Liver (tissue), 7 donors: ENCODE measurements at regions not wholly inside any gene's neighbourhood (a gene's known extent, or its start where the extent isn't known, plus 50 kb on each side); places are given as distances from the start of the nearest gene placed in this dataset.

Experiments used
- DNase-seq: peaks from one replicate; pipeline ENCODE4 v3.0.0-alpha.2; 2017; ENCODE audit warnings: low spot score
- H3K27ac ChIP-seq, 2 donors: one replicate each; pipeline ENCODE4 v1.7.0; 2013; ENCODE audit warnings: inconsistent platforms in 2 of 2, low read length in 2 of 2, control low read depth in 1 of 2, low read depth in 1 of 2, mild to moderate bottlenecking in 1 of 2
- H3K27me3 ChIP-seq, 4 donors: one replicate each; pipeline versions ENCODE4 v1.6.1 to v1.7.0; 2013; ENCODE audit warnings: low read length in 3 of 4, inconsistent platforms in 1 of 4, mild to moderate bottlenecking in 1 of 4, moderate library complexity in 1 of 4; ENCODE audit not compliant: control insufficient read depth in 4 of 4, insufficient read depth in 4 of 4
- H3K36me3 ChIP-seq, 4 donors: one replicate each; pipeline versions ENCODE4 v1.6.1 to v1.7.0; 2013; ENCODE audit warnings: low read length in 3 of 4, mild to moderate bottlenecking in 3 of 4, low read depth in 1 of 4, moderate library complexity in 1 of 4; ENCODE audit not compliant: control insufficient read depth in 4 of 4, insufficient read depth in 3 of 4
- H3K4me1 ChIP-seq, 4 donors: one replicate each; pipeline versions ENCODE4 v1.6.1 to v1.7.0; 2013; ENCODE audit warnings: low read length in 3 of 4, mild to moderate bottlenecking in 3 of 4, moderate library complexity in 1 of 4; ENCODE audit not compliant: control insufficient read depth in 4 of 4, insufficient read depth in 4 of 4
- H3K4me3 ChIP-seq, 3 donors: one replicate each; pipeline versions ENCODE4 v1.6.1 to v1.7.0; 2013; ENCODE audit warnings: low read length in 3 of 3, control low read depth in 1 of 3, low read depth in 1 of 3, mild to moderate bottlenecking in 1 of 3
- H3K9ac ChIP-seq, 2 donors: one replicate each; pipeline ENCODE4 v1.7.0; 2013; ENCODE audit warnings: low read length in 2 of 2, mild to moderate bottlenecking in 2 of 2, moderate library complexity in 2 of 2, control low read depth in 1 of 2, low read depth in 1 of 2
- H3K9me3 ChIP-seq, 4 donors: one replicate each; pipeline versions ENCODE4 v1.6.1 to v1.7.0; 2013; ENCODE audit warnings: low read length in 3 of 4; ENCODE audit not compliant: control insufficient read depth in 4 of 4
- ATF3 ChIP-seq: IDR thresholded peaks from 2 replicates; pipeline ENCODE4 v1.6.1; 2016; ENCODE audit warnings: antibody characterized with exemption
- CTCF ChIP-seq: fragments of 150-350 bp; IDR thresholded peaks from 2 replicates; pipeline ENCODE4 v1.5.1; 2017; ENCODE audit warnings: improper control_type of control experiment, low read depth, low read length; ENCODE audit not compliant: missing input control
- EGR1 ChIP-seq, 2 donors: IDR thresholded peaks; 2 replicates each; pipeline ENCODE4 v1.6.1; 2016 to 2018; ENCODE audit warnings: antibody characterized with exemption in 2 of 2, low read depth in 2 of 2
- FOXA1 ChIP-seq: IDR thresholded peaks from 2 replicates; pipeline ENCODE4 v1.6.1; 2016; ENCODE audit warnings: antibody characterized with exemption
- FOXA2 ChIP-seq: IDR thresholded peaks from 2 replicates; pipeline ENCODE4 v1.6.1; 2016; ENCODE audit warnings: antibody characterized with exemption
- HNF4A ChIP-seq, 2 donors: conservative IDR thresholded peaks; 2 replicates each; pipeline ENCODE4 v1.6.1; 2016; ENCODE audit warnings: antibody characterized with exemption in 2 of 2, mild to moderate bottlenecking in 2 of 2
- HNF4G ChIP-seq: IDR thresholded peaks from 2 replicates; pipeline ENCODE4 v1.6.1; 2016; ENCODE audit warnings: antibody characterized with exemption
- JUND ChIP-seq, 2 donors: IDR thresholded peaks; 2 replicates each; pipeline ENCODE4 v1.6.1; 2016; ENCODE audit warnings: antibody characterized with exemption in 2 of 2
- MAX ChIP-seq: IDR thresholded peaks from 2 replicates; pipeline ENCODE4 v1.6.1; 2016; ENCODE audit warnings: antibody characterized with exemption
- RAD21 ChIP-seq, 2 donors: IDR thresholded peaks; 2 replicates each; pipeline ENCODE4 v1.6.1; 2016; ENCODE audit warnings: antibody characterized with exemption in 2 of 2, mild to moderate bottlenecking in 2 of 2
- REST ChIP-seq: IDR thresholded peaks from 2 replicates; pipeline ENCODE4 v1.6.1; 2016; ENCODE audit warnings: antibody characterized with exemption, mild to moderate bottlenecking
- RXRA ChIP-seq, 2 donors: IDR thresholded peaks; 2 replicates each; pipeline ENCODE4 v1.6.1; 2017 to 2018; ENCODE audit warnings: antibody characterized with exemption in 2 of 2, mild to moderate bottlenecking in 1 of 2
- SP1 ChIP-seq: IDR thresholded peaks from 2 replicates; pipeline ENCODE4 v1.6.1; 2018; ENCODE audit warnings: antibody characterized with exemption, mild to moderate bottlenecking
- TAF1 ChIP-seq: conservative IDR thresholded peaks from 2 replicates; pipeline ENCODE4 v1.6.1; 2016; ENCODE audit warnings: antibody characterized with exemption, mild to moderate bottlenecking
- YY1 ChIP-seq: IDR thresholded peaks from 2 replicates; pipeline ENCODE4 v1.6.1; 2016; ENCODE audit warnings: antibody characterized with exemption, mild to moderate bottlenecking
- ZBTB33 ChIP-seq: IDR thresholded peaks from 2 replicates; pipeline ENCODE4 v1.6.1; 2016; ENCODE audit warnings: antibody characterized with exemption
- donor health status: healthy.
- donor health status: healthy.
- donor health status: healthy.
- donor health status: healthy.

GRCh38 chr6:164756142-164756541 is 553.3 kb downstream of the C6orf118 start (continued):
- no peak for TF ChIP-seq EGR1 (IDR thresholded peaks at IDR 0.05; ENCODE audit: low read depth in 2 of 2)

DNA sequence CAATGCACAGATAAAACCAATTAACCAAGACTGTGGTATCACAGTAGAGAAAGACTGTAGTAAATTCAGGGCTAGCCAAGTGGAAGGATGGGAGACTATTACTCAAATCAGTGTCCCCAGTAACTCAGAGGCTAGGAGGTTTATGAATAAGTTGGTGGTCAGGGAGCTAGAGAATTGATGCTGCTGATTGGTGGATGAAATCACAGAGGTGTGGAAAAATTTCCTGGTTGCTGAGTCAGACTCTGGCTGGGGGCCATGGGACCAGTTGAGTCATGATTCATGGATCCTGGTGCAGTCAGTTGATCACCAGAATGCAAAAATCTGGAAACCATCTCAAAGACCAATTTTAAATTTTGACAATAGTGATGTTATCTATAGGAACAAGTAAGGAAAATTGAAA is 555.9 kb downstream of the C6orf118 start:
- no peak overlapping the region for H3K4me3 ChIP-seq
- DNase-seq: no peak
- TF ChIP-seq JUND (IDR thresholded peaks at IDR 0.05) (no peak), CTCF (no peak), MAX (no peak), ATF3 (no peak), ZBTB33 (no peak), EGR1 (IDR thresholded peaks at IDR 0.05; ENCODE audit: low read depth in 2 of 2) (no peak), SP1 (no peak), RAD21 (IDR thresholded peaks at IDR 0.05) (no peak), YY1 (no peak), FOXA2 (no peak), FOXA1 (no peak), TAF1 (no peak), REST (no peak), RXRA (IDR thresholded peaks at IDR 0.05) (no peak), HNF4G (no peak), HNF4A (conservative IDR thresholded peaks at IDR 0.05) (no peak)
- no peak overlapping the region for H3K27ac ChIP-seq
- no peaks in the 10 kb centered on the region for H3K9me3 ChIP-seq
- no peaks in the 10 kb centered on the region for H3K36me3 ChIP-seq
- no peaks in the 10 kb centered on the region for H3K4me1 ChIP-seq
- peaks cover 0 to 2% (median 0%) of the 10 kb centered on the region in 4 donors for H3K27me3 ChIP-seq
- no peak overlapping the region for H3K9ac ChIP-seq
